Lower lobe of right lung (tissue), 2 donors: ENCODE measurements at regions not wholly inside any gene's neighbourhood (a gene's known extent, or its start where the extent isn't known, plus 50 kb on each side); places are given as distances from the start of the nearest gene placed in this dataset.

ENCODE experiments used
- ATAC-seq, 2 donors: fragments of 200-7000 bp; cut with Tn5 transposase; one replicate each; pipeline ENCODE4 v1.9.1; 2020 to 2022; ENCODE audit warnings: mild to moderate bottlenecking in 2 of 2, moderate library complexity in 2 of 2
- DNase-seq: peaks from one replicate; pipeline ENCODE4 v3.0.0-alpha.2; 2020
- H3K27ac ChIP-seq: fragments of 200-600 bp; one replicate; pipeline ENCODE4 v1.8.0; 2022
- H3K27me3 ChIP-seq: fragments of 200-600 bp; one replicate; pipeline ENCODE4 v1.8.0; 2022; ENCODE audit warnings: low read depth
- H3K36me3 ChIP-seq: fragments of 200-600 bp; one replicate; pipeline ENCODE4 v1.8.0; 2022; ENCODE audit warnings: mild to moderate bottlenecking
- H3K4me1 ChIP-seq: fragments of 200-600 bp; one replicate; pipeline ENCODE4 v1.8.0; 2022
- H3K4me3 ChIP-seq: fragments of 200-600 bp; one replicate; pipeline ENCODE4 v1.8.0; 2022; ENCODE audit warnings: mild to moderate bottlenecking
- H3K9me3 ChIP-seq: fragments of 200-600 bp; one replicate; pipeline ENCODE4 v1.8.0; 2022
- CTCF ChIP-seq: fragments of 200-600 bp; IDR thresholded peaks from one replicate; pipeline ENCODE4 v1.8.0; 2022; ENCODE audit warnings: antibody characterized with exemption, mild to moderate bottlenecking
- intact Hi-C: fragments of 100-400 bp; cut with DNase I; formaldehyde crosslinking; loops from one replicate; pipeline ENCODE4 v1.11.0; 2022
- donor health status: DM: no; HTN: yes; CAD: no; lungs with severe emphysema.

GRCh38 chr4:45368832-45369231 is 642.5 kb upstream of the GNPDA2 start:
- intact Hi-C loops = no loop called here
- no peaks in the 10 kb centered on the region for H3K9me3 ChIP-seq

DNA sequence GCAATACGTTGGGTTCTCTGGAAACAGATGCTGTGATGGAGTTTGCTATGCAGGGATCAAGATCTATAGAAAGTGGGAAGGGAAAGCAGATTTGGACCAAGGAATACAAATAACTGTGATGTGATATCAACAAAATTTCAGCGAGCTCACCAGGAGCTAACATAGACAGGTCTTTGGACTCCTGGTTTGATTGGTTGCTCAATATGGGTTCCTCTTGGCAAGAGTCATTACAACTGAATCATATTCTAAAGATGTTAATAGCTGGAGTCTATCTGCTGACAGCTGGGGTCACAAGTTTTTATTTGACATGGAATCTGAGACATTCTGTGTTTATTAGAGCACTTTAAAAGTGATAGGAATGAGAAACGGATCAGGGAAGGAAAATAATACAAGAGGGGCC is 637.6 kb upstream of the GNPDA2 start:
- H3K36me3 ChIP-seq = no peaks in the 10 kb centered on the region
- no peak overlapping the region for H3K27ac ChIP-seq
- no peak for TF ChIP-seq CTCF

More at GRCh38 chr4:45368832-45369231, 642.5 kb upstream of the GNPDA2 start:
- H3K4me3 ChIP-seq = no peak overlapping the region
- ATAC-seq (no peak), DNase-seq (no peak)
- H3K36me3 ChIP-seq = no peaks in the 10 kb centered on the region
- TF ChIP-seq CTCF = no peak
- H3K27me3 ChIP-seq = no peaks in the 10 kb centered on the region
- no peaks in the 10 kb centered on the region for H3K4me1 ChIP-seq
- H3K27ac ChIP-seq = no peak overlapping the region

GRCh38 chr4:45358573-45359506 is 632.5 kb upstream of the GNPDA2 start:
- ATAC-seq (no peak), DNase-seq (no peak)
- no peaks in the 10 kb centered on the region for H3K4me1 ChIP-seq
- intact Hi-C loops = no loop called here
- H3K27ac ChIP-seq = no peak overlapping the region
- H3K4me3 ChIP-seq = no peak overlapping the region
- H3K36me3 ChIP-seq = no peaks in the 10 kb centered on the region
- H3K9me3 ChIP-seq = no peaks in the 10 kb centered on the region
- TF ChIP-seq CTCF = no peak
- no peaks in the 10 kb centered on the region for H3K27me3 ChIP-seq

More for the DNA sequence above, 637.6 kb upstream of the GNPDA2 start:
- DNase-seq (no peak), ATAC-seq (no peak)
- intact Hi-C loops = no loop called here
- H3K4me1 ChIP-seq = no peaks in the 10 kb centered on the region
- H3K27me3 ChIP-seq = no peaks in the 10 kb centered on the region
- no peak overlapping the region for H3K4me3 ChIP-seq
- H3K9me3 ChIP-seq = no peaks in the 10 kb centered on the region

GRCh38 chr4:45353161-45353560 is 626.8 kb upstream of the GNPDA2 start:
- no peak overlapping the region for H3K4me3 ChIP-seq
- H3K27ac ChIP-seq = no peak overlapping the region
- no peaks in the 10 kb centered on the region for H3K9me3 ChIP-seq
- ATAC-seq (no peak), DNase-seq (no peak)
- H3K36me3 ChIP-seq = no peaks in the 10 kb centered on the region
- no peaks in the 10 kb centered on the region for H3K4me1 ChIP-seq
- H3K27me3 ChIP-seq = no peaks in the 10 kb centered on the region
- intact Hi-C loops = no loop called here
- TF ChIP-seq CTCF = no peak

DNA sequence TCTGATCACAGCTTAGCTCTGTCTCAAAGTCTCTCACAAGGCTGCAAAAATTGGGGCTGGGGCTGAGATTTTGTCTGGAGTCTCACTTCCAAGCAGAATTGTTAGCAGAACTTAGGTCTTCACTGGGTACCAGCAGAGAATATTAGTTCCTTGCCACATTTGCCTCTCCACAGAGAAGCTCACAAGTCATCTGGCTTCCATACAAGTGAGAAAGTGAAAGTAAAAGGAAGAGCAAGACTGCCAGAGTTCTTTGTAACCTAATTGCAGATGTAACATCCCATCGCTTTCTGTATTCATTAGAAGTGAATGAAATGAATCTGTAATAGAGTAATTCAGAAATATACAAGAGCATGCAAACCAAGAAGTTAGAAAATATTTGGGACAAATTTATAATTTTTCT is 624.1 kb upstream of the GNPDA2 start:
- Histone ChIP-seq H3K27me3 (no peaks in the 10 kb centered on the region), H3K27ac (no peak overlapping the region), H3K4me3 (peak overlapping the region; percentile 28), H3K4me1 (no peaks in the 10 kb centered on the region), H3K9me3 (no peaks in the 10 kb centered on the region), H3K36me3 (no peaks in the 10 kb centered on the region)
- intact Hi-C loops = no loop called here
- no peak for TF ChIP-seq CTCF
- DNase-seq (no peak), ATAC-seq (peak in 1 of 2 donors; percentile 59)
